Erythroblast (primary cell): ENCODE measurements at regions not wholly inside any gene's neighbourhood (a gene's known extent, or its start where the extent isn't known, plus 50 kb on each side); places are given as distances from the start of the nearest gene placed in this dataset.

Experiments used
- GATA1 ChIP-seq: IDR thresholded peaks from 2 replicates; pipeline ENCODE4 v1.6.1; 2011; ENCODE audit warnings: low read depth, mild to moderate bottlenecking, control low read depth, low read length, moderate library complexity
- POLR2A ChIP-seq: IDR thresholded peaks from 2 replicates; pipeline ENCODE4 v1.6.1; 2011; ENCODE audit warnings: mild to moderate bottlenecking, low read length

GRCh38 chr14:31970744-31971143 is 106.4 kb upstream of the ARHGAP5 start:
- TF ChIP-seq POLR2A (no peak), GATA1 (no peak)
